ENCODE measurements at regions not wholly inside any gene's neighbourhood (a gene's known extent, or its start where the extent isn't known, plus 50 kb on each side); places are given as distances from the start of the nearest gene placed in this dataset.

GRCh38 chr10:30190577-30191552 lies 131.5 kb upstream of the JCAD start:
- no peak for DNase-seq (ENCODE audit: low spot score)
- no peak overlapping the region for H3K27ac ChIP-seq (ENCODE audit: low read depth, low read length, poor library complexity, severe bottlenecking)
- CTCF ChIA-PET = no interaction called here
- no peaks in the 10 kb centered on the region for H3K4me1 ChIP-seq (ENCODE audit: insufficient read depth, low read length, poor library complexity, severe bottlenecking)
- no peak overlapping the region for H3K4me3 ChIP-seq (ENCODE audit: low read depth, low read length, poor library complexity, severe bottlenecking)
- POLR2A ChIA-PET (ENCODE audit: low non-redundant PET) = no interaction called here
- H3K36me3 ChIP-seq (ENCODE audit: insufficient read depth, low read length, poor library complexity, severe bottlenecking) = no peaks in the 10 kb centered on the region
- TF ChIP-seq, protein P1, sequence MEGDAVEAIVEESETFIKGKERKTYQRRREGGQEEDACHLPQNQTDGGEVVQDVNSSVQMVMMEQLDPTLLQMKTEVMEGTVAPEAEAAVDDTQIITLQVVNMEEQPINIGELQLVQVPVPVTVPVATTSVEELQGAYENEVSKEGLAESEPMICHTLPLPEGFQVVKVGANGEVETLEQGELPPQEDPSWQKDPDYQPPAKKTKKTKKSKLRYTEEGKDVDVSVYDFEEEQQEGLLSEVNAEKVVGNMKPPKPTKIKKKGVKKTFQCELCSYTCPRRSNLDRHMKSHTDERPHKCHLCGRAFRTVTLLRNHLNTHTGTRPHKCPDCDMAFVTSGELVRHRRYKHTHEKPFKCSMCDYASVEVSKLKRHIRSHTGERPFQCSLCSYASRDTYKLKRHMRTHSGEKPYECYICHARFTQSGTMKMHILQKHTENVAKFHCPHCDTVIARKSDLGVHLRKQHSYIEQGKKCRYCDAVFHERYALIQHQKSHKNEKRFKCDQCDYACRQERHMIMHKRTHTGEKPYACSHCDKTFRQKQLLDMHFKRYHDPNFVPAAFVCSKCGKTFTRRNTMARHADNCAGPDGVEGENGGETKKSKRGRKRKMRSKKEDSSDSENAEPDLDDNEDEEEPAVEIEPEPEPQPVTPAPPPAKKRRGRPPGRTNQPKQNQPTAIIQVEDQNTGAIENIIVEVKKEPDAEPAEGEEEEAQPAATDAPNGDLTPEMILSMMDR (conservative IDR thresholded peaks at IDR 0.05; ENCODE audit: low read depth, low read length) = no peak
- TF ChIP-seq EZH2 (IDR thresholded peaks at IDR 0.05; ENCODE audit: borderline replicate concordance, low read depth, low read length, poor library complexity, severe bottlenecking) = no peak
- no peaks in the 10 kb centered on the region for H3K27me3 ChIP-seq (replicated peaks; ENCODE audit: insufficient read depth, low read depth, low read length, poor library complexity)
- intact Hi-C loops (cut with micrococcal nuclease; ENCODE audit: unreplicated experiment) = no loop called here
- BruUV-seq (replicated peaks) = no TSS peak
- H3K9me3 ChIP-seq (ENCODE audit: low read depth, low read length, poor library complexity, severe bottlenecking) = peaks cover 4% of the 10 kb centered on the region

DNA sequence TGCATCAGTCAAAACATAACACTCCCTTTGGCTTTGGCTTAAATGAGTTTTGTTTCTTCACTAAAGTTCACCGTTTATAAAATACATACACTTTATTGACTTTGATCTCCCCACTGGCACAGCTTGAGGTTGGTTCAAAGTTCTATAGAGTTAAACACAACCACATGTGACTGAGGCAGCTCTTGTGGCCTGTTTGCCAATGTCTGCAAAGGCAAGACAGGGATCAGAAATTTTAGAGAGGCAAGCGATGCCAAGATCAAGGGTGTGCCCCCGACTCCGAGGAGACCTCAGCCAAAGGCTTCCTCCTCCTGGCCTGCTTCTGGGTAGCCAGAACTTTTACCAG lies 129.8 kb upstream of the JCAD start:
- ChIA-PET POLR2A (ENCODE audit: low non-redundant PET) (no interaction called here), CTCF (no interaction called here)
- no peak overlapping the region for H3K27ac ChIP-seq (ENCODE audit: low read depth, low read length, poor library complexity, severe bottlenecking)
- no peak overlapping the region for H3K4me3 ChIP-seq (ENCODE audit: low read depth, low read length, poor library complexity, severe bottlenecking)
- H3K4me1 ChIP-seq (ENCODE audit: insufficient read depth, low read length, poor library complexity, severe bottlenecking) = no peaks in the 10 kb centered on the region
- no peak for TF ChIP-seq EZH2 (IDR thresholded peaks at IDR 0.05; ENCODE audit: borderline replicate concordance, low read depth, low read length, poor library complexity, severe bottlenecking)
- TF ChIP-seq, protein P1 (conservative IDR thresholded peaks at IDR 0.05; ENCODE audit: low read depth, low read length) = no peak
- no peak for DNase-seq (ENCODE audit: low spot score)
- intact Hi-C loops (cut with micrococcal nuclease; ENCODE audit: unreplicated experiment) = no loop called here
- BruUV-seq (replicated peaks) = no TSS peak
- H3K36me3 ChIP-seq (ENCODE audit: insufficient read depth, low read length, poor library complexity, severe bottlenecking) = no peaks in the 10 kb centered on the region
- H3K9me3 ChIP-seq (ENCODE audit: low read depth, low read length, poor library complexity, severe bottlenecking) = peaks cover under 1% of the 10 kb centered on the region
- no peaks in the 10 kb centered on the region for H3K27me3 ChIP-seq (replicated peaks; ENCODE audit: insufficient read depth, low read depth, low read length, poor library complexity)

GRCh38 chr10:30188556-30189237 lies 129.3 kb upstream of the JCAD start:
- no peaks in the 10 kb centered on the region for H3K36me3 ChIP-seq (ENCODE audit: insufficient read depth, low read length, poor library complexity, severe bottlenecking)
- TF ChIP-seq EZH2 (IDR thresholded peaks at IDR 0.05; ENCODE audit: borderline replicate concordance, low read depth, low read length, poor library complexity, severe bottlenecking) = no peak
- TF ChIP-seq, protein P1 (conservative IDR thresholded peaks at IDR 0.05; ENCODE audit: low read depth, low read length) = no peak
- H3K4me1 ChIP-seq (ENCODE audit: insufficient read depth, low read length, poor library complexity, severe bottlenecking) = no peaks in the 10 kb centered on the region
- CTCF ChIA-PET = no interaction called here
- intact Hi-C loops (cut with micrococcal nuclease; ENCODE audit: unreplicated experiment) = no loop called here
- BruUV-seq (replicated peaks) = no TSS peak
- H3K9me3 ChIP-seq (ENCODE audit: low read depth, low read length, poor library complexity, severe bottlenecking) = no peaks in the 10 kb centered on the region
- H3K4me3 ChIP-seq (ENCODE audit: low read depth, low read length, poor library complexity, severe bottlenecking) = no peak overlapping the region
- H3K27me3 ChIP-seq (replicated peaks; ENCODE audit: insufficient read depth, low read depth, low read length, poor library complexity) = no peaks in the 10 kb centered on the region
- POLR2A ChIA-PET (ENCODE audit: low non-redundant PET) = no interaction called here
- DNase-seq (ENCODE audit: low spot score) = no peak
- no peak overlapping the region for H3K27ac ChIP-seq (ENCODE audit: low read depth, low read length, poor library complexity, severe bottlenecking)

All from A673 (cell line).